IMR-90 (cell line): ENCODE measurements at regions not wholly inside any gene's neighbourhood (a gene's known extent, or its start where the extent isn't known, plus 50 kb on each side); places are given as distances from the start of the nearest gene placed in this dataset.

ENCODE experiments used
- ATAC-seq: fragments of 200-7000 bp; cut with Tn5 transposase; 2 replicates; pipeline ENCODE4 v1.9.1; 2020; ENCODE audit warnings: low read depth, mild to moderate bottlenecking, moderate library complexity
- BruUV-seq: library from RNA; stranded (reverse); fragments of 400-500 nt; replicated peaks from 2 replicates; lab custom pipeline; 2021; lab: Mats Ljungman, UMichigan
- CTCF ChIA-PET: fragments of 300-600 bp; formaldehyde crosslinking; extraction: SDS; loops from one replicate; lab custom pipeline; 2021; ENCODE audit warnings: antibody characterized with exemption; lab: Yijun Ruan, JAX
- POLR2A ChIA-PET: fragments of 300-600 bp; sonication (Branson Sonifier 250); formaldehyde crosslinking; loops from one replicate; lab custom pipeline; 2022; ENCODE audit warnings: antibody characterized with exemption; ENCODE audit not compliant: unreplicated experiment; lab: Charles Lee
- DNase-seq: peaks from one replicate; pipeline ENCODE4 v3.0.0; 2013
- H2AFZ ChIP-seq: replicated peaks from 2 replicates; pipeline ENCODE3; 2013; ENCODE audit warnings: low read length, mild to moderate bottlenecking; ENCODE audit not compliant: poor library complexity
- H2AK5ac ChIP-seq: 2 replicates; pipeline ENCODE4 v1.6.1; 2013; ENCODE audit warnings: low read depth, low read length, inconsistent platforms
- H2AK9ac ChIP-seq: replicated peaks from 2 replicates; pipeline ENCODE3; 2013; ENCODE audit warnings: mild to moderate bottlenecking, low read depth, low read length, moderate library complexity; ENCODE audit not compliant: poor library complexity
- H2BK120ac ChIP-seq: 2 replicates; pipeline ENCODE4 v1.6.1; 2013; ENCODE audit warnings: low read depth, low read length, inconsistent platforms
- H2BK15ac ChIP-seq: 3 replicates; pipeline ENCODE4 v1.6.1; 2013; ENCODE audit warnings: low read depth, low read length, inconsistent platforms
- H2BK20ac ChIP-seq: 2 replicates; pipeline ENCODE4 v1.6.1; 2013; ENCODE audit warnings: low read depth, mild to moderate bottlenecking, inconsistent platforms, low read length, moderate library complexity
- H2BK5ac ChIP-seq: 2 replicates; pipeline ENCODE4 v1.6.1; 2013; ENCODE audit warnings: mild to moderate bottlenecking, low read depth, low read length, inconsistent platforms; ENCODE audit not compliant: poor library complexity, severe bottlenecking
- H3K14ac ChIP-seq: replicated peaks from 2 replicates; pipeline ENCODE4 v1.6.1; 2013; ENCODE audit warnings: low read depth, low read length, inconsistent platforms
- H3K18ac ChIP-seq: 2 replicates; pipeline ENCODE4 v1.6.1; 2013; ENCODE audit warnings: low read depth, low read length, control low read depth
- H3K23ac ChIP-seq: 2 replicates; pipeline ENCODE4 v1.6.1; 2013; ENCODE audit warnings: low read depth, low read length, inconsistent platforms
- H3K27ac ChIP-seq: 2 replicates; pipeline ENCODE4 v1.5.1; 2013; ENCODE audit warnings: mild to moderate bottlenecking, control low read depth, low read length; ENCODE audit not compliant: insufficient read depth
- H3K27me3 ChIP-seq: 2 replicates; pipeline ENCODE4 v1.6.1; 2013; ENCODE audit warnings: low read length; ENCODE audit not compliant: control insufficient read depth, insufficient read depth
- H3K36me3 ChIP-seq: 2 replicates; pipeline ENCODE4 v1.6.1; 2013; ENCODE audit warnings: low read length, mixed read lengths; ENCODE audit not compliant: control insufficient read depth, insufficient read depth
- H3K4ac ChIP-seq: 2 replicates; pipeline ENCODE4 v1.6.1; 2013; ENCODE audit warnings: low read depth, low read length, inconsistent platforms
- H3K4me1 ChIP-seq: 2 replicates; pipeline ENCODE4 v1.6.1; 2013; ENCODE audit warnings: low read length, mixed read lengths; ENCODE audit not compliant: control insufficient read depth, insufficient read depth
- H3K4me2 ChIP-seq: 2 replicates; pipeline ENCODE4 v1.6.1; 2013; ENCODE audit warnings: low read depth, mild to moderate bottlenecking, control low read depth, low read length, moderate library complexity
- H3K4me3 ChIP-seq: 2 replicates; pipeline ENCODE4 v1.5.1; 2013; ENCODE audit warnings: low read depth, mild to moderate bottlenecking, control low read depth, low read length, moderate library complexity; ENCODE audit not compliant: insufficient read depth
- H3K56ac ChIP-seq: 2 replicates; pipeline ENCODE4 v1.6.1; 2013; ENCODE audit warnings: low read length, inconsistent platforms; ENCODE audit not compliant: insufficient read depth; ENCODE audit errors: extremely low read depth
- H3K79me1 ChIP-seq, 2 experiments: 2 replicates each; pipeline ENCODE4 v1.6.1; 2013; ENCODE audit warnings: low read length in 2 of 2, inconsistent platforms in 1 of 2, low read depth in 1 of 2
- H3K9ac ChIP-seq: 2 replicates; pipeline ENCODE4 v1.6.1; 2013; ENCODE audit warnings: low read depth, low read length, control low read depth
- H3K9me1 ChIP-seq: 2 replicates; pipeline ENCODE4 v1.6.1; 2013; ENCODE audit warnings: low read length, inconsistent platforms; ENCODE audit not compliant: insufficient read depth
- H3K9me3 ChIP-seq: 2 replicates; pipeline ENCODE4 v1.6.1; 2013; ENCODE audit warnings: low read length; ENCODE audit not compliant: control insufficient read depth, insufficient read depth
- H4K20me1 ChIP-seq: 2 replicates; pipeline ENCODE4 v1.6.1; 2013; ENCODE audit warnings: low read length, inconsistent platforms; ENCODE audit not compliant: insufficient read depth
- H4K5ac ChIP-seq: 2 replicates; pipeline ENCODE4 v1.6.1; 2013; ENCODE audit warnings: mild to moderate bottlenecking, low read depth, low read length, control low read depth
- H4K8ac ChIP-seq, 2 experiments: 2 replicates each; pipeline ENCODE4 v1.6.1; 2013; ENCODE audit warnings: low read depth in 2 of 2, low read length in 2 of 2, control low read depth in 1 of 2, inconsistent platforms in 1 of 2
- H4K91ac ChIP-seq: 2 replicates; pipeline ENCODE4 v1.6.1; 2013; ENCODE audit warnings: low read depth, low read length, inconsistent platforms; ENCODE audit not compliant: insufficient read depth
- BHLHE40 ChIP-seq: fragments of 150-350 bp; IDR thresholded peaks from 2 replicates; pipeline ENCODE4 v1.6.1; 2016; ENCODE audit warnings: mild to moderate bottlenecking, low read depth, low read length
- CHD1 ChIP-seq: IDR thresholded peaks from 2 replicates; pipeline ENCODE4 v1.6.1; 2012; ENCODE audit warnings: low read depth, low read length, improper control_type of control experiment
- CTCF ChIP-seq: conservative IDR thresholded peaks from 2 replicates; pipeline ENCODE4 v1.5.1; 2012; ENCODE audit warnings: mild to moderate bottlenecking, low read depth, low read length, improper control_type of control experiment
- MAFK ChIP-seq: IDR thresholded peaks from 2 replicates; pipeline ENCODE4 v1.6.1; 2012; ENCODE audit warnings: low read depth, low read length, improper control_type of control experiment
- MAZ ChIP-seq: IDR thresholded peaks from 2 replicates; pipeline ENCODE4 v1.6.1; 2012; ENCODE audit warnings: low read depth, mild to moderate bottlenecking, low read length, improper control_type of control experiment, moderate library complexity, borderline replicate concordance
- MXI1 ChIP-seq: IDR thresholded peaks from 2 replicates; pipeline ENCODE4 v1.6.1; 2012; ENCODE audit warnings: low read depth, mild to moderate bottlenecking, low read length, moderate library complexity, borderline replicate concordance
- RAD21 ChIP-seq: IDR thresholded peaks from 2 replicates; pipeline ENCODE4 v1.6.1; 2012; ENCODE audit warnings: low read length, improper control_type of control experiment
- RCOR1 ChIP-seq: IDR thresholded peaks from 2 replicates; pipeline ENCODE4 v1.6.1; 2012; ENCODE audit warnings: mild to moderate bottlenecking, low read length, improper control_type of control experiment; ENCODE audit not compliant: insufficient replicate concordance
- RFX5 ChIP-seq: IDR thresholded peaks from 2 replicates; pipeline ENCODE4 v1.8.0; 2012; ENCODE audit warnings: low read depth, mild to moderate bottlenecking, low read length, moderate library complexity
- SMC3 ChIP-seq: fragments of 150-350 bp; IDR thresholded peaks from 2 replicates; pipeline ENCODE4 v1.6.1; 2016; ENCODE audit warnings: low read depth, mild to moderate bottlenecking, antibody characterized with exemption, low read length, moderate library complexity
- USF2 ChIP-seq: fragments of 150-350 bp; IDR thresholded peaks from 2 replicates; pipeline ENCODE4 v1.6.1; 2017; ENCODE audit warnings: mild to moderate bottlenecking, antibody characterized with exemption, low read length, low read depth
- dilution Hi-C: fragments of 300-500 bp; cut with HindIII; formaldehyde crosslinking; loops from one replicate; pipeline ENCODE4 v1.14.3; 2018; ENCODE audit warnings: low sequenced_read_pairs; ENCODE audit not compliant: unreplicated experiment
- in situ Hi-C: fragments of 300-500 bp; cut with MboI; formaldehyde crosslinking; loops from 3 replicates; pipeline ENCODE4 v1.14.3; 2019; ENCODE audit warnings: low sequenced_read_pairs, inconsistent platforms, mixed read lengths
- intact Hi-C: fragments of 100-400 bp; cut with micrococcal nuclease; formaldehyde crosslinking; loops from 2 replicates; pipeline ENCODE4 v1.10.0; 2022

DNA sequence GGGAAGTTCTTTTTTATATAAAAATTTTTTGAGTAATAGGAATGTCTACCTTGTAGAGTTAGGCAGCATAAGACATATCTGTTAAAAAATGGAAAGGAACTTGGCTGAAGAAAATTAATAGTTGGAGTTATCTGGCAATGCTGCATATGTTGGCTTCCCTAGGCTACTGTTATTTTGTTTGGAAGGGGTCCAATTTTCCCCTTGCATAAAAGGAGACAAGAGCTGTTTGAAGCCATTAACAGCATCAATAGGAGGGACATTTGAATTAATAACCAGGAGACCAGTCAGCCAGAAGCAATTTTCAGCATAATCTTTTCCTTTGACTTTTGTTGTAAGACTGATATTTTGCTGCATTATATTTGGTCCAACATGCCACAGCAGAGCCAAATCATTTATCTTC is 80.9 kb upstream of the TAB2 start:
- Histone ChIP-seq H3K4me2 (no peak overlapping the region), H3K56ac (no peak overlapping the region), H3K9me3 (peaks cover 17% of the 10 kb centered on the region), H4K91ac (no peak overlapping the region), H3K27me3 (peaks cover 2% of the 10 kb centered on the region), H3K4me3 (no peak overlapping the region), H2AK5ac (no peak overlapping the region), H2BK5ac (no peak overlapping the region), H3K4me1 (peaks cover 20% of the 10 kb centered on the region), H2BK15ac (no peak overlapping the region), H4K8ac (no peak overlapping the region), H4K20me1 (0 out of 2 replicates have a peak, but pooled peaks cover 3% of the 10 kb centered on the region), H3K4ac (no peak overlapping the region), H3K23ac (no peak overlapping the region), H4K5ac (no peak overlapping the region), H3K27ac (no peak overlapping the region), H3K79me1 (no peaks in the 10 kb centered on the region), H2AK9ac (no peak overlapping the region), H3K9me1 (peaks cover 10% of the 10 kb centered on the region), H3K36me3 (no peaks in the 10 kb centered on the region), H2AFZ (no peak overlapping the region), H3K14ac (no peak overlapping the region), H2BK120ac (no peak overlapping the region), H3K18ac (no peak overlapping the region), H3K9ac (no peak overlapping the region), H2BK20ac (no peak overlapping the region)
- ATAC-seq (no peak), DNase-seq (no peak)
- BruUV-seq, result no TSS peak
- in situ Hi-C loops (no loop called here), dilution Hi-C loops (no loop called here), intact Hi-C loops (no loop called here)
- no peak for TF ChIP-seq CTCF
- TF ChIP-seq BHLHE40, result no peak
- no peak for TF ChIP-seq MAFK
- no peak for TF ChIP-seq SMC3
- no peak for TF ChIP-seq MAZ
- TF ChIP-seq RAD21, result no peak
- no peak for TF ChIP-seq USF2
- TF ChIP-seq RFX5, result no peak
- no peak for TF ChIP-seq RCOR1
- no peak for TF ChIP-seq MXI1
- no peak for TF ChIP-seq CHD1
- ChIA-PET POLR2A (no interaction called here), CTCF (no interaction called here)
